ENCODE measurements at regions not wholly inside any gene's neighbourhood (a gene's known extent, or its start where the extent isn't known, plus 50 kb on each side); places are given as distances from the start of the nearest gene placed in this dataset.

DNA sequence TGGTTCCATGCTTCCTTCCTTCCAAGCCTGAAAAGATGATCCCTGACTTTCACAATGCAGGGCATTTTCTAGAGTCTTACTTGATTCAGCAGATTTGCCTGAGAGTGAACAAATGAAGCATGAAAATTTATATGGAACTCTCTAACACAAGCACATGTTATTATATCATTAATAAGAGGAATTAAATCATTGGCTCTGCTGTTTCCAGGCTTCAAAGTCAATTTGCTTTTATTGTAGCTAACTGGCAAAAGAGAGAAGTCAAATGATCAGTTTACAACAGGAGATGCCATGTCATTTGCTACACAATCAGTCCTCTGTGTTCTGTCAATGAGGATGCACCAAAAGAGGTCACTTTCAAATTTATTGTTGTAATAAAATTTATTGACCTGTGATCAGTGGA lies 101.5 kb upstream of the UGT8 start:
- Histone ChIP-seq H3K27me3 (replicated peaks; ENCODE audit: control insufficient read depth, insufficient read depth, low read length) (no peaks in the 10 kb centered on the region), H3K4me3 (replicated peaks; ENCODE audit: low read depth, low read length) (no peak overlapping the region), H3K36me3 (ENCODE audit: control insufficient read depth, insufficient read depth, low read length) (no peaks in the 10 kb centered on the region)
- no peak for DNase-seq (ENCODE audit: extremely low read depth, insufficient read length)
- TF ChIP-seq, protein P1, sequence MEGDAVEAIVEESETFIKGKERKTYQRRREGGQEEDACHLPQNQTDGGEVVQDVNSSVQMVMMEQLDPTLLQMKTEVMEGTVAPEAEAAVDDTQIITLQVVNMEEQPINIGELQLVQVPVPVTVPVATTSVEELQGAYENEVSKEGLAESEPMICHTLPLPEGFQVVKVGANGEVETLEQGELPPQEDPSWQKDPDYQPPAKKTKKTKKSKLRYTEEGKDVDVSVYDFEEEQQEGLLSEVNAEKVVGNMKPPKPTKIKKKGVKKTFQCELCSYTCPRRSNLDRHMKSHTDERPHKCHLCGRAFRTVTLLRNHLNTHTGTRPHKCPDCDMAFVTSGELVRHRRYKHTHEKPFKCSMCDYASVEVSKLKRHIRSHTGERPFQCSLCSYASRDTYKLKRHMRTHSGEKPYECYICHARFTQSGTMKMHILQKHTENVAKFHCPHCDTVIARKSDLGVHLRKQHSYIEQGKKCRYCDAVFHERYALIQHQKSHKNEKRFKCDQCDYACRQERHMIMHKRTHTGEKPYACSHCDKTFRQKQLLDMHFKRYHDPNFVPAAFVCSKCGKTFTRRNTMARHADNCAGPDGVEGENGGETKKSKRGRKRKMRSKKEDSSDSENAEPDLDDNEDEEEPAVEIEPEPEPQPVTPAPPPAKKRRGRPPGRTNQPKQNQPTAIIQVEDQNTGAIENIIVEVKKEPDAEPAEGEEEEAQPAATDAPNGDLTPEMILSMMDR (IDR thresholded peaks at IDR 0.05; ENCODE audit: insufficient read depth, low read length, poor library complexity, severe bottlenecking), result no peak

DNA sequence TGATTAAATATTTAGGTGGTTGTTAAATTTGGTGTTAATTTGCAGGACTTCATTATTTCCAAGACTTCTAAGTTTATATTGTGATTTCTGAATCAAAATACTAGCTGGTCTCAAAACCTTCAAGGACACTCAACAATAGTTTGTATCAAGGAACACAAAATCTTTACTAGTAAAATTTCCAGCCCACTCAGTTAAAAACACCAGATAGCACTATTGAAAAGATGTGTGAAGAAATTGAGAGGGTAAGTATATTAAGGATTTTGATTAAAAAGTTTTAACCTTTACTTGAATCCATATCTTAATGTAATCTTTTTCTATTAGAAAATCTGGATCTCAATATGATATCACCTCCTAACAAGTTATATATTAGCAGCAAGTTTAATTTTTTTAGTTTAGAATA lies 89.3 kb upstream of the UGT8 start:
- H3K27me3 ChIP-seq (replicated peaks; ENCODE audit: control insufficient read depth, insufficient read depth, low read length), result no peaks in the 10 kb centered on the region; the same call in 1 of the 2 replicates
- DNase-seq (ENCODE audit: extremely low read depth, insufficient read length), result no peak
- TF ChIP-seq, protein P1 (IDR thresholded peaks at IDR 0.05; ENCODE audit: insufficient read depth, low read length, poor library complexity, severe bottlenecking), result no peak
- H3K4me3 ChIP-seq (replicated peaks; ENCODE audit: low read depth, low read length), result no peak overlapping the region
- H3K36me3 ChIP-seq (ENCODE audit: control insufficient read depth, insufficient read depth, low read length), result no peaks in the 10 kb centered on the region

DNA sequence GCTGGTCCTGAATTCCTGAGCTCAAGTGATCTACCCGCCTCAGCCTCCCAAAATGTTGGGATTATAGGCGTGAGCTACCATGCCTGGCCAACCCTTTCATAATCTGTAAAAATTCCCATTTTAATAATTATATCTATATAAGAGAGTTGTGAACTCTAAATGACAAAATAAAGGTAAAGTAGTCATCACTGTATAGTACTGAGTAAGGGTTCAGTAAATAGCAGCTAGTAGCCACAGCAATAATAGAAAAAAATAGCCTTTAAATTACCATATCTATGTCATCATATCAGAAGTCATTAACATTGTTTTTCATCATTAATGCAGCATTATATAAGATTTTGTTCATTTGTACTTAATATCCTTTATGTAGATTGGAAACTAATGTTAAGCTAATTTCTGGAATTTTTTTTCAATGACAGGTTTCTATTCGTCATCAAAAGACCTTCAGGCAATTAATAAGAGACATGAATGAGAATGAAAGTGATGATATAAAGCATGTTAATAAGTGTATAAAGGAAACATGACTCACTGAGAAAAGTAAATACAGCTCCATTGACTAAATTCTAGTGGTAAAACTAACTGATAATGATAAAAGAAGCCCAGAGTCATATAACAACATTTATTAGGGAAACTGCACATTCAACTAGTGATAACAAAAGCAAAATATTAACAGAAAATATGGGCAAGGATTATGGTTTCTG lies 85.9 kb upstream of the UGT8 start:
- no peak for DNase-seq (ENCODE audit: extremely low read depth, insufficient read length)
- TF ChIP-seq, protein P1 (IDR thresholded peaks at IDR 0.05; ENCODE audit: insufficient read depth, low read length, poor library complexity, severe bottlenecking), result no peak
- H3K27me3 ChIP-seq (replicated peaks; ENCODE audit: control insufficient read depth, insufficient read depth, low read length), result no peaks in the 10 kb centered on the region; the same call in 1 of the 2 replicates
- no peak overlapping the region for H3K4me3 ChIP-seq (replicated peaks; ENCODE audit: low read depth, low read length)
- no peaks in the 10 kb centered on the region for H3K36me3 ChIP-seq (ENCODE audit: control insufficient read depth, insufficient read depth, low read length)

DNA sequence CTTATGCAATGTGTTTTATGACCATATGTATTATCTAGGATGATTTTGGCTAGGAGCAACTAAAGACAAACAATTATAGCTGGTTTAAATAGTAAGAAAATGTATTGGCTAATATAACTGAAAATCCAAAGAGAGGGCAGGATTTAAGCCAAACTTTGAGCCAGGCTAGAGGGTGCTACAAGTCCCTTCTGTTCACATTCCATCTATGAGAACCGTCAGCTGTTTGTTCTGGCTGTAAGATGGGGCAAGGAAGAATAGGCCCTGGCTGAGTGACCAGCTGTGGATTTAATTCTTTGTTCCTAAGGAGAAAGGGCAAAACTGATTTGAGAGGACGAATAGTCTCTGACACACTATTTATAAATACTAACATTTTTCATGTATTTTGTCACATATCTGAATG lies 79.2 kb upstream of the UGT8 start:
- TF ChIP-seq, protein P1 (IDR thresholded peaks at IDR 0.05; ENCODE audit: insufficient read depth, low read length, poor library complexity, severe bottlenecking), result no peak
- H3K27me3 ChIP-seq (replicated peaks; ENCODE audit: control insufficient read depth, insufficient read depth, low read length), result no peaks in the 10 kb centered on the region
- H3K36me3 ChIP-seq (ENCODE audit: control insufficient read depth, insufficient read depth, low read length), result no peaks in the 10 kb centered on the region
- DNase-seq (ENCODE audit: extremely low read depth, insufficient read length), result no peak
- no peak overlapping the region for H3K4me3 ChIP-seq (replicated peaks; ENCODE audit: low read depth, low read length)

DNA sequence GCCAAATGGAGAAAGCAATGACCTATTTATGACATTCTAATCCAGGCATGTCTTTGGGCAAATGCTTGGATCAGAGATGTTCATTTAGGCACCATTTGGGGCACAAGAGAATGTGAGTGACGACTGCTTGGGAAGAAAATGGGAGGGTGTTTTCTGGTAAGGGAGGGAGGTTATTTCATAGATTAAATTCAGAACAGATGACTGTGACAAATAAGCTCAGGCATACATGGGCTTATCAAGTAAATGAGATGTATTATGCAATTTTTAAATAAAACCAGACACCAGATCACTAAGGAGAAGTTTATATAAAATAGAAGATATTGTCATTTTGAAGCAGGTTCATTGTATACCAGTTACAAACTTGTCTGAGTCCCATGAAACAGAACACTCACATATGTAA lies 71.4 kb upstream of the UGT8 start:
- TF ChIP-seq, protein P1 (IDR thresholded peaks at IDR 0.05; ENCODE audit: insufficient read depth, low read length, poor library complexity, severe bottlenecking), result no peak
- Histone ChIP-seq H3K36me3 (ENCODE audit: control insufficient read depth, insufficient read depth, low read length) (no peaks in the 10 kb centered on the region), H3K4me3 (replicated peaks; ENCODE audit: low read depth, low read length) (no peak overlapping the region), H3K27me3 (replicated peaks; ENCODE audit: control insufficient read depth, insufficient read depth, low read length) (no peaks in the 10 kb centered on the region; the same call in 1 of the 2 replicates)
- no peak for DNase-seq (ENCODE audit: extremely low read depth, insufficient read length)

DNA sequence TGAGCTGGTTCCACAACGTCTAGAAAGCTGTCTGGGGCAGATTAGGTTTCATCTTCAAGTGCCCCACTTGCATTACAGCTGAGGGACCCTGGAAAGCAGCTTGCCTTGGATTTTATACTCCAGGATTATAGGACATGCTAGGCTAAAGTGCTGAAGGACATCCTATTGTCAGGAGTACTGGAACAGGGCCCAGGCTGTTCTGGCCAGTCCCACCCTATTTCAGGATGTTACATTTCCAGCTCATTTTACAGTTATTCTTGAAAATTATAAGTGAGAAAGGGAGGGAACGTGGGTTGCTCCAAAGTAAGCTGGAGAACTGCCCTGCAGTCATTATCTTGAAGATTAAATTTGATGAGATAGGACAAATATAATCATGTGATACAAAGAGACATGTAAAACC lies 71.0 kb upstream of the UGT8 start:
- H3K36me3 ChIP-seq (ENCODE audit: control insufficient read depth, insufficient read depth, low read length), result no peaks in the 10 kb centered on the region
- H3K27me3 ChIP-seq (replicated peaks; ENCODE audit: control insufficient read depth, insufficient read depth, low read length), result no peaks in the 10 kb centered on the region; the same call in 1 of the 2 replicates
- no peak overlapping the region for H3K4me3 ChIP-seq (replicated peaks; ENCODE audit: low read depth, low read length)
- TF ChIP-seq, protein P1 (IDR thresholded peaks at IDR 0.05; ENCODE audit: insufficient read depth, low read length, poor library complexity, severe bottlenecking), result no peak
- no peak for DNase-seq (ENCODE audit: extremely low read depth, insufficient read length)
